H9 (cell line): ENCODE measurements at regions not wholly inside any gene's neighbourhood (a gene's known extent, or its start where the extent isn't known, plus 50 kb on each side); places are given as distances from the start of the nearest gene placed in this dataset.

Source experiments
- DNase-seq: peaks from one replicate; pipeline ENCODE4 v3.0.0-alpha.2; 2017
- H2AFZ ChIP-seq: one replicate; pipeline ENCODE4 v1.6.1; 2013; ENCODE audit warnings: mild to moderate bottlenecking, low read length, control low read depth, moderate library complexity
- H2AK5ac ChIP-seq: 2 replicates; pipeline ENCODE4 v1.6.1; 2013; ENCODE audit warnings: low read length, control low read depth, mixed read lengths; ENCODE audit not compliant: insufficient read length
- H2BK120ac ChIP-seq: one replicate; pipeline ENCODE4 v1.6.1; 2013; ENCODE audit warnings: low read depth, mild to moderate bottlenecking, low read length, control low read depth, inconsistent platforms; ENCODE audit not compliant: poor library complexity, severe bottlenecking
- H2BK12ac ChIP-seq: 2 replicates; pipeline ENCODE4 v1.6.1; 2013; ENCODE audit warnings: low read length, control low read depth, mixed read lengths, low read depth; ENCODE audit not compliant: insufficient read length
- H2BK15ac ChIP-seq: 2 replicates; pipeline ENCODE4 v1.6.1; 2013; ENCODE audit warnings: low read depth, low read length, control low read depth
- H2BK20ac ChIP-seq: one replicate; pipeline ENCODE4 v1.6.1; 2013; ENCODE audit warnings: low read depth, mild to moderate bottlenecking, low read length, control low read depth, inconsistent platforms; ENCODE audit not compliant: poor library complexity, severe bottlenecking
- H2BK5ac ChIP-seq: 2 replicates; pipeline ENCODE4 v1.6.1; 2013; ENCODE audit warnings: low read length, control low read depth, mixed read lengths; ENCODE audit not compliant: insufficient read length
- H3K14ac ChIP-seq: 2 replicates; pipeline ENCODE4 v1.6.1; 2013; ENCODE audit warnings: low read length, control low read depth; ENCODE audit not compliant: insufficient read depth
- H3K18ac ChIP-seq: 2 replicates; pipeline ENCODE4 v1.6.1; 2013; ENCODE audit warnings: low read depth, mild to moderate bottlenecking, mixed read lengths, low read length, control low read depth; ENCODE audit not compliant: insufficient read length
- H3K23ac ChIP-seq: 2 replicates; pipeline ENCODE4 v1.6.1; 2013; ENCODE audit warnings: low read length, control low read depth, mixed read lengths, low read depth; ENCODE audit not compliant: insufficient read length
- H3K23me2 ChIP-seq: 2 replicates; pipeline ENCODE4 v1.6.1; 2013; ENCODE audit warnings: low read depth, mild to moderate bottlenecking, mixed read lengths, low read length, control low read depth; ENCODE audit not compliant: insufficient read length, poor library complexity, severe bottlenecking
- H3K27ac ChIP-seq: 2 replicates; pipeline ENCODE4 v1.5.1; 2013; ENCODE audit warnings: low read length, control low read depth, mixed read lengths, low read depth; ENCODE audit not compliant: insufficient read length
- H3K27me3 ChIP-seq: 2 replicates; pipeline ENCODE4 v1.6.1; 2013; ENCODE audit warnings: low read length, control low read depth, inconsistent platforms; ENCODE audit not compliant: insufficient read depth
- H3K4ac ChIP-seq: 2 replicates; pipeline ENCODE4 v1.6.1; 2013; ENCODE audit warnings: low read depth, mild to moderate bottlenecking, control low read depth, inconsistent platforms, low read length, moderate library complexity
- H3K4me1 ChIP-seq: 2 replicates; pipeline ENCODE4 v1.6.1; 2013; ENCODE audit warnings: low read length, control low read depth, inconsistent platforms; ENCODE audit not compliant: insufficient read depth
- H3K4me2 ChIP-seq: 2 replicates; pipeline ENCODE4 v1.6.1; 2013; ENCODE audit warnings: low read length, control low read depth, mixed read lengths; ENCODE audit not compliant: insufficient read length, insufficient read depth
- H3K56ac ChIP-seq: 2 replicates; pipeline ENCODE4 v1.6.1; 2013; ENCODE audit warnings: low read depth, mild to moderate bottlenecking, mixed read lengths, low read length, control low read depth; ENCODE audit not compliant: insufficient read length
- H3K79me1 ChIP-seq: 2 replicates; pipeline ENCODE4 v1.6.1; 2013; ENCODE audit warnings: low read depth, mild to moderate bottlenecking, moderate library complexity, low read length, control low read depth, inconsistent platforms; ENCODE audit not compliant: insufficient read depth, poor library complexity, severe bottlenecking
- H3K79me2 ChIP-seq: 2 replicates; pipeline ENCODE4 v1.6.1; 2013; ENCODE audit warnings: low read length, control low read depth, inconsistent platforms; ENCODE audit not compliant: insufficient read depth
- H3K9ac ChIP-seq: 2 replicates; pipeline ENCODE4 v1.6.1; 2013; ENCODE audit warnings: low read length, control low read depth, mixed read lengths; ENCODE audit not compliant: insufficient read length; ENCODE audit errors: extremely low read depth
- H3K9me3 ChIP-seq: one replicate; pipeline ENCODE4 v1.6.1; 2013; ENCODE audit warnings: low read depth, low read length, inconsistent platforms; ENCODE audit not compliant: control insufficient read depth
- H3T11ph ChIP-seq: one replicate; pipeline ENCODE4 v1.6.1; 2013; ENCODE audit warnings: mild to moderate bottlenecking, low read length, control low read depth, inconsistent platforms
- H4K20me1 ChIP-seq: one replicate; pipeline ENCODE4 v1.6.1; 2013; ENCODE audit not compliant: control insufficient read depth, insufficient read length, insufficient read depth
- H4K5ac ChIP-seq: 2 replicates; pipeline ENCODE4 v1.6.1; 2013; ENCODE audit warnings: low read depth, mild to moderate bottlenecking, mixed read lengths, low read length, control low read depth; ENCODE audit not compliant: insufficient read length
- H4K8ac ChIP-seq: replicated peaks from 2 replicates; pipeline ENCODE4 v1.6.1; 2013; ENCODE audit warnings: low read length, control low read depth, mixed read lengths, low read depth; ENCODE audit not compliant: insufficient read length
- H4K91ac ChIP-seq: 2 replicates; pipeline ENCODE4 v1.6.1; 2013; ENCODE audit warnings: low read depth, mild to moderate bottlenecking, moderate library complexity, mixed read lengths, low read length, control low read depth; ENCODE audit not compliant: insufficient read length
- H3K27ac Mint-ChIP-seq, 3 experiments: 2 replicates in 2 of 3; 3 replicates in 1 of 3; pipeline ENCODE4 v1.8.0; 2020 to 2021; ENCODE audit warnings: mixed read lengths in 3 of 3, mild to moderate bottlenecking in 1 of 3, moderate library complexity in 1 of 3
- H3K27me3 Mint-ChIP-seq: 2 replicates; pipeline ENCODE4 v1.8.0; 2021; ENCODE audit warnings: low read depth, mild to moderate bottlenecking, moderate library complexity, mixed read lengths
- H3K36me3 Mint-ChIP-seq, 3 experiments: 2 replicates in 2 of 3; 3 replicates in 1 of 3; pipeline ENCODE4 v1.8.0; 2020 to 2021; ENCODE audit warnings: low read depth in 3 of 3, mixed read lengths in 3 of 3; ENCODE audit not compliant: insufficient read depth in 1 of 3
- H3K4me1 Mint-ChIP-seq, 2 experiments: 2 replicates each; pipeline ENCODE4 v1.8.0; 2020; ENCODE audit warnings: mixed read lengths in 2 of 2
- H3K4me3 Mint-ChIP-seq, 2 experiments: 2 replicates in 1 of 2; 3 replicates in 1 of 2; pipeline ENCODE4 v1.8.0; 2020 to 2021; ENCODE audit warnings: mild to moderate bottlenecking in 2 of 2, mixed read lengths in 2 of 2, moderate library complexity in 1 of 2
- H3K9me3 Mint-ChIP-seq, 2 experiments: 2 replicates in 1 of 2; 3 replicates in 1 of 2; pipeline ENCODE4 v1.8.0; 2020; ENCODE audit warnings: mild to moderate bottlenecking in 2 of 2, mixed read lengths in 2 of 2, moderate library complexity in 1 of 2
- WGBS: extraction: QIAGEN DNeasy Blood & Tissue Kit; methylation state at CpG from one replicate; pipeline ENCODE4 v1.1.7; 2013; ENCODE audit warnings: missing lambda C conversion rate, low lambda C conversion rate, mixed read lengths; ENCODE audit not compliant: insufficient read length; ENCODE audit errors: extremely low coverage; 5-methylcytosine and 5-hydroxymethylcytosine counted together
- TF ChIP-seq, protein P1 (sequence below): fragments of 200-600 bp; sonication (generic); conservative IDR thresholded peaks from 3 replicates; pipeline ENCODE4 v1.8.0; 2021; ENCODE audit warnings: antibody characterized with exemption, mild to moderate bottlenecking

DNA sequence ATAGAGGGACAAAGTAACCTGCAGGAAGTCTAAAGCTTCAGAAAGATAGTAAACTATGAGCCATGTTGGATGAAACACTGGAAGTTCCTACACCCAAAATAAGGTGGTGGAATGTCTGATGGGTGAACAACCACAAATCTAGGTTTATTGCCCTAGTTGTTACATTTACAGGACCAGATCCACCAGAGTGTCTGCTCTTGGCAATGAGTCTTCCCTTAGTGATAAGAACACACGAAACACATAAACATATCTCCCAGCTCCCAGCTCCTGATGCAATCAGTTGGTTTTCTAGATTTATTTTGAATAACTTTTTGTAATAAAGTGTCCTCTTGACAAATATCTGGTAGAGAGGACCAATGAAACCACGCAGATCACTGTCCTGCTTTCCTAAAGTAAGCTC lies 329.7 kb upstream of the WWC1 start:
- no CpG with 5 or more reads among the region's 2 CpGs for WGBS
- DNase-seq, result no peak
- Histone ChIP-seq H3K4me2 (no peak overlapping the region), H3K18ac (no peak overlapping the region), H3K23ac (no peak overlapping the region), H4K8ac (no peak overlapping the region), H3K14ac (no peak overlapping the region), H3K4me1 (peaks cover 4% of the 10 kb centered on the region; the same call in 1 of the 2 replicates), H3K27me3 (no peaks in the 10 kb centered on the region), H2BK20ac (no peak overlapping the region), H2BK120ac (no peak overlapping the region), H2BK15ac (no peak overlapping the region), H4K5ac (no peak overlapping the region), H3T11ph (no peak overlapping the region), H3K79me1 (no peaks in the 10 kb centered on the region), H4K20me1 (no peaks in the 10 kb centered on the region), H3K23me2 (no peaks in the 10 kb centered on the region), H2BK5ac (no peak overlapping the region), H3K27ac (no peak overlapping the region), H2BK12ac (no peak overlapping the region), H3K56ac (no peak overlapping the region), H3K79me2 (no peaks in the 10 kb centered on the region), H2AK5ac (no peak overlapping the region), H4K91ac (no peak overlapping the region), H3K9me3 (no peaks in the 10 kb centered on the region), H3K4ac (no peak overlapping the region), H2AFZ (no peak overlapping the region), H3K9ac (no peak overlapping the region)
- TF ChIP-seq, protein P1, sequence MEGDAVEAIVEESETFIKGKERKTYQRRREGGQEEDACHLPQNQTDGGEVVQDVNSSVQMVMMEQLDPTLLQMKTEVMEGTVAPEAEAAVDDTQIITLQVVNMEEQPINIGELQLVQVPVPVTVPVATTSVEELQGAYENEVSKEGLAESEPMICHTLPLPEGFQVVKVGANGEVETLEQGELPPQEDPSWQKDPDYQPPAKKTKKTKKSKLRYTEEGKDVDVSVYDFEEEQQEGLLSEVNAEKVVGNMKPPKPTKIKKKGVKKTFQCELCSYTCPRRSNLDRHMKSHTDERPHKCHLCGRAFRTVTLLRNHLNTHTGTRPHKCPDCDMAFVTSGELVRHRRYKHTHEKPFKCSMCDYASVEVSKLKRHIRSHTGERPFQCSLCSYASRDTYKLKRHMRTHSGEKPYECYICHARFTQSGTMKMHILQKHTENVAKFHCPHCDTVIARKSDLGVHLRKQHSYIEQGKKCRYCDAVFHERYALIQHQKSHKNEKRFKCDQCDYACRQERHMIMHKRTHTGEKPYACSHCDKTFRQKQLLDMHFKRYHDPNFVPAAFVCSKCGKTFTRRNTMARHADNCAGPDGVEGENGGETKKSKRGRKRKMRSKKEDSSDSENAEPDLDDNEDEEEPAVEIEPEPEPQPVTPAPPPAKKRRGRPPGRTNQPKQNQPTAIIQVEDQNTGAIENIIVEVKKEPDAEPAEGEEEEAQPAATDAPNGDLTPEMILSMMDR, result no peak
- Mint-ChIP-seq H3K27ac (no peak overlapping the region), H3K36me3 (peaks cover 9 to 25% (median 14%) of the 10 kb centered on the region in 3 experiments; a peak in 6 of 7 replicates), H3K4me3 (no peak overlapping the region), H3K4me1 (peaks cover 26 to 27% of the 10 kb centered on the region in 2 experiments), H3K27me3 (peaks cover 2% of the 10 kb centered on the region; the same call in 1 of the 2 replicates), H3K9me3 (peaks cover 20 to 28% of the 10 kb centered on the region in 2 experiments)
